IMR-90 (cell line): ENCODE measurements at regions not wholly inside any gene's neighbourhood (a gene's known extent, or its start where the extent isn't known, plus 50 kb on each side); places are given as distances from the start of the nearest gene placed in this dataset.

Experiments used
- ATAC-seq: fragments of 200-7000 bp; cut with Tn5 transposase; 2 replicates; pipeline ENCODE4 v1.9.1; 2020; ENCODE audit warnings: low read depth, mild to moderate bottlenecking, moderate library complexity
- BruUV-seq: library from RNA; stranded (reverse); fragments of 400-500 nt; replicated peaks from 2 replicates; lab custom pipeline; 2021; lab: Mats Ljungman, UMichigan
- CTCF ChIA-PET: fragments of 300-600 bp; formaldehyde crosslinking; extraction: SDS; loops from one replicate; lab custom pipeline; 2021; ENCODE audit warnings: antibody characterized with exemption; lab: Yijun Ruan, JAX
- POLR2A ChIA-PET: fragments of 300-600 bp; sonication (Branson Sonifier 250); formaldehyde crosslinking; loops from one replicate; lab custom pipeline; 2022; ENCODE audit warnings: antibody characterized with exemption; ENCODE audit not compliant: unreplicated experiment; lab: Charles Lee
- DNase-seq: peaks from one replicate; pipeline ENCODE4 v3.0.0; 2013
- H2AFZ ChIP-seq: replicated peaks from 2 replicates; pipeline ENCODE3; 2013; ENCODE audit warnings: low read length, mild to moderate bottlenecking; ENCODE audit not compliant: poor library complexity
- H2AK5ac ChIP-seq: 2 replicates; pipeline ENCODE4 v1.6.1; 2013; ENCODE audit warnings: low read depth, low read length, inconsistent platforms
- H2AK9ac ChIP-seq: replicated peaks from 2 replicates; pipeline ENCODE3; 2013; ENCODE audit warnings: mild to moderate bottlenecking, low read depth, low read length, moderate library complexity; ENCODE audit not compliant: poor library complexity
- H2BK120ac ChIP-seq: 2 replicates; pipeline ENCODE4 v1.6.1; 2013; ENCODE audit warnings: low read depth, low read length, inconsistent platforms
- H2BK15ac ChIP-seq: 3 replicates; pipeline ENCODE4 v1.6.1; 2013; ENCODE audit warnings: low read depth, low read length, inconsistent platforms
- H2BK20ac ChIP-seq: 2 replicates; pipeline ENCODE4 v1.6.1; 2013; ENCODE audit warnings: low read depth, mild to moderate bottlenecking, inconsistent platforms, low read length, moderate library complexity
- H2BK5ac ChIP-seq: 2 replicates; pipeline ENCODE4 v1.6.1; 2013; ENCODE audit warnings: mild to moderate bottlenecking, low read depth, low read length, inconsistent platforms; ENCODE audit not compliant: poor library complexity, severe bottlenecking
- H3K14ac ChIP-seq: replicated peaks from 2 replicates; pipeline ENCODE4 v1.6.1; 2013; ENCODE audit warnings: low read depth, low read length, inconsistent platforms
- H3K18ac ChIP-seq: 2 replicates; pipeline ENCODE4 v1.6.1; 2013; ENCODE audit warnings: low read depth, low read length, control low read depth
- H3K23ac ChIP-seq: 2 replicates; pipeline ENCODE4 v1.6.1; 2013; ENCODE audit warnings: low read depth, low read length, inconsistent platforms
- H3K27ac ChIP-seq: 2 replicates; pipeline ENCODE4 v1.5.1; 2013; ENCODE audit warnings: mild to moderate bottlenecking, control low read depth, low read length; ENCODE audit not compliant: insufficient read depth
- H3K27me3 ChIP-seq: 2 replicates; pipeline ENCODE4 v1.6.1; 2013; ENCODE audit warnings: low read length; ENCODE audit not compliant: control insufficient read depth, insufficient read depth
- H3K36me3 ChIP-seq: 2 replicates; pipeline ENCODE4 v1.6.1; 2013; ENCODE audit warnings: low read length, mixed read lengths; ENCODE audit not compliant: control insufficient read depth, insufficient read depth
- H3K4ac ChIP-seq: 2 replicates; pipeline ENCODE4 v1.6.1; 2013; ENCODE audit warnings: low read depth, low read length, inconsistent platforms
- H3K4me1 ChIP-seq: 2 replicates; pipeline ENCODE4 v1.6.1; 2013; ENCODE audit warnings: low read length, mixed read lengths; ENCODE audit not compliant: control insufficient read depth, insufficient read depth
- H3K4me2 ChIP-seq: 2 replicates; pipeline ENCODE4 v1.6.1; 2013; ENCODE audit warnings: low read depth, mild to moderate bottlenecking, control low read depth, low read length, moderate library complexity
- H3K4me3 ChIP-seq: 2 replicates; pipeline ENCODE4 v1.5.1; 2013; ENCODE audit warnings: low read depth, mild to moderate bottlenecking, control low read depth, low read length, moderate library complexity; ENCODE audit not compliant: insufficient read depth
- H3K56ac ChIP-seq: 2 replicates; pipeline ENCODE4 v1.6.1; 2013; ENCODE audit warnings: low read length, inconsistent platforms; ENCODE audit not compliant: insufficient read depth; ENCODE audit errors: extremely low read depth
- H3K79me1 ChIP-seq, 2 experiments: 2 replicates each; pipeline ENCODE4 v1.6.1; 2013; ENCODE audit warnings: low read length in 2 of 2, inconsistent platforms in 1 of 2, low read depth in 1 of 2
- H3K9ac ChIP-seq: 2 replicates; pipeline ENCODE4 v1.6.1; 2013; ENCODE audit warnings: low read depth, low read length, control low read depth
- H3K9me1 ChIP-seq: 2 replicates; pipeline ENCODE4 v1.6.1; 2013; ENCODE audit warnings: low read length, inconsistent platforms; ENCODE audit not compliant: insufficient read depth
- H3K9me3 ChIP-seq: 2 replicates; pipeline ENCODE4 v1.6.1; 2013; ENCODE audit warnings: low read length; ENCODE audit not compliant: control insufficient read depth, insufficient read depth
- H4K20me1 ChIP-seq: 2 replicates; pipeline ENCODE4 v1.6.1; 2013; ENCODE audit warnings: low read length, inconsistent platforms; ENCODE audit not compliant: insufficient read depth
- H4K5ac ChIP-seq: 2 replicates; pipeline ENCODE4 v1.6.1; 2013; ENCODE audit warnings: mild to moderate bottlenecking, low read depth, low read length, control low read depth
- H4K8ac ChIP-seq, 2 experiments: 2 replicates each; pipeline ENCODE4 v1.6.1; 2013; ENCODE audit warnings: low read depth in 2 of 2, low read length in 2 of 2, control low read depth in 1 of 2, inconsistent platforms in 1 of 2
- H4K91ac ChIP-seq: 2 replicates; pipeline ENCODE4 v1.6.1; 2013; ENCODE audit warnings: low read depth, low read length, inconsistent platforms; ENCODE audit not compliant: insufficient read depth
- BHLHE40 ChIP-seq: fragments of 150-350 bp; IDR thresholded peaks from 2 replicates; pipeline ENCODE4 v1.6.1; 2016; ENCODE audit warnings: mild to moderate bottlenecking, low read depth, low read length
- CEBPB ChIP-seq: IDR thresholded peaks from 2 replicates; pipeline ENCODE4 v1.6.1; 2012; ENCODE audit warnings: low read depth, low read length, improper control_type of control experiment
- CHD1 ChIP-seq: IDR thresholded peaks from 2 replicates; pipeline ENCODE4 v1.6.1; 2012; ENCODE audit warnings: low read depth, low read length, improper control_type of control experiment
- MAFK ChIP-seq: IDR thresholded peaks from 2 replicates; pipeline ENCODE4 v1.6.1; 2012; ENCODE audit warnings: low read depth, low read length, improper control_type of control experiment
- MAZ ChIP-seq: IDR thresholded peaks from 2 replicates; pipeline ENCODE4 v1.6.1; 2012; ENCODE audit warnings: low read depth, mild to moderate bottlenecking, low read length, improper control_type of control experiment, moderate library complexity, borderline replicate concordance
- MXI1 ChIP-seq: IDR thresholded peaks from 2 replicates; pipeline ENCODE4 v1.6.1; 2012; ENCODE audit warnings: low read depth, mild to moderate bottlenecking, low read length, moderate library complexity, borderline replicate concordance
- NFE2L2 ChIP-seq: fragments of 150-350 bp; IDR thresholded peaks from 2 replicates; pipeline ENCODE4 v1.6.1; 2016; ENCODE audit warnings: low read depth, mild to moderate bottlenecking, low read length
- POLR2A ChIP-seq: IDR thresholded peaks from 2 replicates; pipeline ENCODE4 v1.6.1; 2012; ENCODE audit warnings: mild to moderate bottlenecking, low read depth, low read length
- RAD21 ChIP-seq: IDR thresholded peaks from 2 replicates; pipeline ENCODE4 v1.6.1; 2012; ENCODE audit warnings: low read length, improper control_type of control experiment
- SMC3 ChIP-seq: fragments of 150-350 bp; IDR thresholded peaks from 2 replicates; pipeline ENCODE4 v1.6.1; 2016; ENCODE audit warnings: low read depth, mild to moderate bottlenecking, antibody characterized with exemption, low read length, moderate library complexity
- dilution Hi-C: fragments of 300-500 bp; cut with HindIII; formaldehyde crosslinking; loops from one replicate; pipeline ENCODE4 v1.14.3; 2018; ENCODE audit warnings: low sequenced_read_pairs; ENCODE audit not compliant: unreplicated experiment
- in situ Hi-C: fragments of 300-500 bp; cut with MboI; formaldehyde crosslinking; loops from 3 replicates; pipeline ENCODE4 v1.14.3; 2019; ENCODE audit warnings: low sequenced_read_pairs, inconsistent platforms, mixed read lengths
- intact Hi-C: fragments of 100-400 bp; cut with micrococcal nuclease; formaldehyde crosslinking; loops from 2 replicates; pipeline ENCODE4 v1.10.0; 2022
- TF ChIP-seq, protein P1 (sequence below): fragments of 150-350 bp; IDR thresholded peaks from 2 replicates; pipeline ENCODE4 v1.6.1; 2016; ENCODE audit warnings: low read depth, mild to moderate bottlenecking, low read length, moderate library complexity, borderline replicate concordance
- TF ChIP-seq, protein P2 (sequence below): fragments of 150-350 bp; IDR thresholded peaks from 2 replicates; pipeline ENCODE4 v1.6.1; 2017; ENCODE audit warnings: mild to moderate bottlenecking, antibody characterized with exemption, low read length, low read depth

DNA sequence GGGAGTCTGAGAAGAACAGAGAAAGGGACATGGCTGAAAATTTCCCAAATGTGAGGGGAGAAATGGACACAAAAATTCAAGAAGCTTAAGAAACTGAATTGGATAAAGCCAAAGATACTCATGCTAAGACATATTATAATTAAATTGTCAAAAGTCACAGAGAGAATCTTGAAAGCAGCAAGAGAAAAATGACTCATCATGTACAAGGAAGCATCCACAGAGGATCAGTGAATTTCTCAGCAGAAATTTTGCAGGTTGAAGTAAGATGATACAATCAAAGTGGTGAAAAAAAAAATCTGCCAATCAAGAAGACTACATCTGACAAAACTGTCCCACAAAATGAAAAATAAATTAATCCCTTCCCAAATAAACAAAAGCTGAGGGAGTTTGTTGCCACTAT is 56.8 kb downstream of the MPP7 start:
- no peak for ATAC-seq
- Histone ChIP-seq H4K91ac (no peak overlapping the region), H3K4me3 (no peak overlapping the region), H2BK20ac (no peak overlapping the region), H3K36me3 (no peaks in the 10 kb centered on the region), H4K5ac (no peak overlapping the region), H3K4me2 (no peak overlapping the region), H3K9ac (no peak overlapping the region), H3K56ac (no peak overlapping the region), H3K23ac (no peak overlapping the region), H2AK5ac (no peak overlapping the region), H3K79me1 (no peaks in the 10 kb centered on the region), H2BK15ac (no peak overlapping the region), H4K8ac (no peak overlapping the region), H3K9me1 (no peaks in the 10 kb centered on the region), H2AFZ (no peak overlapping the region), H2BK5ac (no peak overlapping the region), H3K14ac (no peak overlapping the region), H3K4ac (no peak overlapping the region), H3K4me1 (peaks cover 4% of the 10 kb centered on the region; the same call in 1 of the 2 replicates), H3K27me3 (no peaks in the 10 kb centered on the region; the same call in 1 of the 2 replicates), H2BK120ac (no peak overlapping the region), H4K20me1 (no peaks in the 10 kb centered on the region), H3K18ac (no peak overlapping the region), H2AK9ac (no peak overlapping the region), H3K27ac (no peak overlapping the region), H3K9me3 (no peaks in the 10 kb centered on the region)
- POLR2A ChIA-PET: no interaction called here
- dilution Hi-C loops: no loop called here
- in situ Hi-C loops: no loop called here
- CTCF ChIA-PET: no interaction called here
- BruUV-seq: no TSS peak
- TF ChIP-seq, protein P1, sequence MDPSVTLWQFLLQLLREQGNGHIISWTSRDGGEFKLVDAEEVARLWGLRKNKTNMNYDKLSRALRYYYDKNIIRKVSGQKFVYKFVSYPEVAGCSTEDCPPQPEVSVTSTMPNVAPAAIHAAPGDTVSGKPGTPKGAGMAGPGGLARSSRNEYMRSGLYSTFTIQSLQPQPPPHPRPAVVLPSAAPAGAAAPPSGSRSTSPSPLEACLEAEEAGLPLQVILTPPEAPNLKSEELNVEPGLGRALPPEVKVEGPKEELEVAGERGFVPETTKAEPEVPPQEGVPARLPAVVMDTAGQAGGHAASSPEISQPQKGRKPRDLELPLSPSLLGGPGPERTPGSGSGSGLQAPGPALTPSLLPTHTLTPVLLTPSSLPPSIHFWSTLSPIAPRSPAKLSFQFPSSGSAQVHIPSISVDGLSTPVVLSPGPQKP: no peak
- TF ChIP-seq MAFK (no peak), SMC3 (no peak), CEBPB (no peak), POLR2A (no peak), RAD21 (no peak), BHLHE40 (no peak), MAZ (no peak), MXI1 (no peak), NFE2L2 (no peak), CHD1 (no peak)
- TF ChIP-seq, protein P2, sequence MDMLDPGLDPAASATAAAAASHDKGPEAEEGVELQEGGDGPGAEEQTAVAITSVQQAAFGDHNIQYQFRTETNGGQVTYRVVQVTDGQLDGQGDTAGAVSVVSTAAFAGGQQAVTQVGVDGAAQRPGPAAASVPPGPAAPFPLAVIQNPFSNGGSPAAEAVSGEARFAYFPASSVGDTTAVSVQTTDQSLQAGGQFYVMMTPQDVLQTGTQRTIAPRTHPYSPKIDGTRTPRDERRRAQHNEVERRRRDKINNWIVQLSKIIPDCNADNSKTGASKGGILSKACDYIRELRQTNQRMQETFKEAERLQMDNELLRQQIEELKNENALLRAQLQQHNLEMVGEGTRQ: no peak
- DNase-seq: no peak
- intact Hi-C loops: no loop called here
